K562 (cell line): ENCODE measurements at regions not wholly inside any gene's neighbourhood (a gene's known extent, or its start where the extent isn't known, plus 50 kb on each side); places are given as distances from the start of the nearest gene placed in this dataset.

ENCODE experiments used
- ATAC-seq: fragments of 200-7000 bp; cut with Tn5 transposase; 3 replicates; pipeline ENCODE4 v1.9.1; 2020; ENCODE audit warnings: moderate library complexity
- BruUV-seq: library from RNA; stranded (reverse); fragments of 400-500 nt; replicated peaks from 2 replicates; lab custom pipeline; 2021; lab: Mats Ljungman, UMichigan
- CTCF ChIA-PET: fragments of 300-600 bp; formaldehyde crosslinking; extraction: SDS; loops from one replicate; lab custom pipeline; 2021; ENCODE audit warnings: low intra/inter-chr PET ratio; lab: Yijun Ruan, JAX
- POLR2A ChIA-PET: fragments of 300-600, 350-650 bp; sonication (Branson Sonifier 250); formaldehyde crosslinking; extraction: SDS; loops from one replicate; lab custom pipeline; 2021; ENCODE audit warnings: antibody characterized with exemption, inconsistent platforms; lab: Yijun Ruan, JAX
- DNase-seq, 4 experiments: peaks; one replicate each; pipeline versions ENCODE4 v3.0.0 to v3.0.0-alpha.2; 2011 to 2018; ENCODE audit warnings: low spot score in 3 of 4, mixed read lengths in 3 of 4; ENCODE audit errors: extremely low read depth in 1 of 4
- FAIRE-seq: peaks from 2 replicates; lab custom pipeline; 2011; peaks lifted over from hg19 to GRCh38; lab: Jason Lieb, UNC
- H2AFZ ChIP-seq: 2 replicates; pipeline ENCODE4 v1.6.0; 2011; ENCODE audit warnings: low read depth, low read length, control low read depth, inconsistent platforms
- H3K27ac ChIP-seq: fragments of 200-600 bp; 3 replicates; pipeline ENCODE4 v1.8.0; 2011; ENCODE audit warnings: low read depth, mild to moderate bottlenecking, control low read depth, inconsistent platforms, low read length, moderate library complexity, mixed read lengths; ENCODE audit errors: extremely low read depth
- H3K27me3 ChIP-seq, 2 experiments: fragments of 300-600 bp in 1 of 2; 2 replicates in 1 of 2; 3 replicates in 1 of 2; pipeline versions ENCODE4 v1.6.0 to v1.8.0; 2011; ENCODE audit warnings: inconsistent platforms in 2 of 2, low read length in 2 of 2, mild to moderate bottlenecking in 1 of 2, mixed read lengths in 1 of 2, moderate library complexity in 1 of 2; ENCODE audit not compliant: control insufficient read depth in 2 of 2, insufficient read depth in 2 of 2
- H3K36me3 ChIP-seq: fragments of 300-600 bp; 3 replicates; pipeline ENCODE4 v1.8.0; 2011; ENCODE audit warnings: mild to moderate bottlenecking, low read length, inconsistent platforms; ENCODE audit not compliant: control insufficient read depth, insufficient read depth
- H3K4me1 ChIP-seq, 2 experiments: fragments of 200-600 bp in 1 of 2; replicated peaks in 1 of 2; 2 replicates in 1 of 2; 3 replicates in 1 of 2; pipeline versions ENCODE4 v1.5.1 to v1.8.0; 2011; ENCODE audit warnings: inconsistent platforms in 2 of 2, low read length in 2 of 2, mild to moderate bottlenecking in 1 of 2, mixed read lengths in 1 of 2, moderate library complexity in 1 of 2; ENCODE audit not compliant: control insufficient read depth in 2 of 2, insufficient read depth in 2 of 2
- H3K4me2 ChIP-seq: 2 replicates; pipeline ENCODE4 v1.6.1; 2011; ENCODE audit warnings: low read length, control low read depth, inconsistent platforms, mixed read lengths; ENCODE audit not compliant: insufficient read depth
- H3K4me3 ChIP-seq: fragments of 200-600 bp; sonication (generic), shearing (Covaris generic); 2 replicates; pipeline ENCODE4 v1.5.1; 2016; ENCODE audit warnings: control low read depth, inconsistent platforms
- H3K79me2 ChIP-seq: fragments of 200-600 bp; 3 replicates; pipeline ENCODE4 v1.8.0; 2011; ENCODE audit warnings: low read length, inconsistent platforms; ENCODE audit not compliant: control insufficient read depth, insufficient read depth
- H3K9ac ChIP-seq, 2 experiments: 2 replicates each; pipeline versions ENCODE4 v1.6.0 to v1.6.1; 2011; ENCODE audit warnings: low read depth in 2 of 2, low read length in 2 of 2, control low read depth in 1 of 2, inconsistent platforms in 1 of 2, mild to moderate bottlenecking in 1 of 2, mixed read lengths in 1 of 2; ENCODE audit not compliant: insufficient read depth in 1 of 2
- H3K9me1 ChIP-seq: one replicate; pipeline ENCODE4 v1.6.0; 2011; ENCODE audit warnings: inconsistent platforms, mild to moderate bottlenecking, low read length, moderate library complexity; ENCODE audit not compliant: control insufficient read depth, insufficient read depth
- H3K9me3 ChIP-seq: replicated peaks from 2 replicates; pipeline ENCODE4 v1.5.1; 2011; ENCODE audit warnings: low read depth, low read length, inconsistent platforms; ENCODE audit not compliant: control insufficient read depth, insufficient read depth
- H4K20me1 ChIP-seq: replicated peaks from 2 replicates; pipeline ENCODE4 v1.6.1; 2011; ENCODE audit warnings: low read length, inconsistent platforms, mixed read lengths; ENCODE audit not compliant: control insufficient read depth, insufficient read depth
- CREB1 ChIP-seq, 2 experiments: sonication (generic) in 1 of 2; formaldehyde crosslinking in 1 of 2; IDR thresholded peaks; 2 replicates each; pipeline versions ENCODE4 v1.6.1 to v1.8.0; 2012 to 2022; ENCODE audit warnings: inconsistent platforms in 1 of 2, mild to moderate bottlenecking in 1 of 2, missing genetic modification reagents in 1 of 2, moderate library complexity in 1 of 2
- E4F1 ChIP-seq: fragments of 250-450 bp; sonication (Bioruptor Pico); IDR thresholded peaks from 2 replicates; pipeline ENCODE4 v1.5.0; 2021; ENCODE audit warnings: mild to moderate bottlenecking, borderline replicate concordance
- FOXJ2 ChIP-seq: fragments of 200-800 bp; sonication (Bioruptor generic); IDR thresholded peaks from 2 replicates; pipeline ENCODE4 v1.6.1; 2016; ENCODE audit warnings: missing genetic modification characterization, missing compliant biosample characterization
- NR2C2 ChIP-seq, 2 experiments: fragments of 200-800 bp in 1 of 2; sonication (Bioruptor generic) in 1 of 2; sonication (generic) in 1 of 2; formaldehyde crosslinking in 1 of 2; IDR thresholded peaks; 2 replicates each; pipeline versions ENCODE4 v1.6.1 to v1.8.0; 2016 to 2022; ENCODE audit warnings: mild to moderate bottlenecking in 1 of 2, missing compliant biosample characterization in 1 of 2, missing genetic modification characterization in 1 of 2, missing genetic modification reagents in 1 of 2
- POLR2B ChIP-seq: fragments of 450-650 bp; IDR thresholded peaks from 2 replicates; pipeline ENCODE4 v1.6.1; 2018; ENCODE audit warnings: low read depth; ENCODE audit not compliant: partially characterized antibody
- RCOR1 ChIP-seq, 2 experiments: IDR thresholded peaks; 2 replicates each; pipeline ENCODE4 v1.6.1; 2012; ENCODE audit warnings: low read depth in 2 of 2, low read length in 2 of 2, borderline replicate concordance in 1 of 2, improper control_type of control experiment in 1 of 2
- SIRT6 ChIP-seq: IDR thresholded peaks from one replicate; pipeline ENCODE4 v1.6.1; 2012; ENCODE audit warnings: low read depth, mild to moderate bottlenecking, control low read depth, inconsistent platforms, low read length, moderate library complexity
- STAT5A ChIP-seq: IDR thresholded peaks from 2 replicates; pipeline ENCODE4 v1.6.1; 2012; ENCODE audit warnings: low read length, inconsistent platforms, borderline replicate concordance
- THAP7 ChIP-seq: fragments of 250-450 bp; sonication (Bioruptor Pico); IDR thresholded peaks from 2 replicates; pipeline ENCODE4 v1.5.0; 2021
- ZKSCAN1 ChIP-seq: fragments of 150-350 bp; IDR thresholded peaks from 2 replicates; pipeline ENCODE4 v1.6.1; 2016; ENCODE audit warnings: low read depth, low read length
- ZNF311 ChIP-seq: fragments of 250-450 bp; sonication (Bioruptor Pico); IDR thresholded peaks from 2 replicates; pipeline ENCODE4 v1.4.0; 2020; ENCODE audit warnings: mild to moderate bottlenecking, moderate library complexity
- ZNF384 ChIP-seq: IDR thresholded peaks from 2 replicates; pipeline ENCODE4 v1.6.1; 2012; ENCODE audit warnings: low read depth, low read length, improper control_type of control experiment
- WGBS: fragments of 100-300 bp; shearing (Covaris generic); methylation state at CpG from one replicate; pipeline ENCODE4 v1.1.6; 2016; ENCODE audit warnings: low coverage, mixed read lengths; ENCODE audit not compliant: insufficient coverage; ENCODE audit errors: missing lambda C conversion rate; 5-methylcytosine and 5-hydroxymethylcytosine counted together
- in situ Hi-C: fragments of 300-500 bp; cut with MboI; formaldehyde crosslinking; loops from 4 replicates; pipeline ENCODE4 v1.15.0; 2018; ENCODE audit warnings: inconsistent platforms, mixed read lengths
- intact Hi-C: fragments of 100-400 bp; cut with micrococcal nuclease; formaldehyde crosslinking; loops from 2 replicates; pipeline ENCODE4 v1.14.2; 2022
- TF ChIP-seq, protein P1 (sequence below): fragments of 450-650 bp; IDR thresholded peaks from 2 replicates; pipeline ENCODE4 v1.6.1; 2018; ENCODE audit warnings: mild to moderate bottlenecking, low read depth; ENCODE audit not compliant: partially characterized antibody
- TF ChIP-seq, protein P2 (sequence below): fragments of 450-650 bp; IDR thresholded peaks from 2 replicates; pipeline ENCODE4 v1.6.1; 2017; ENCODE audit warnings: antibody characterized with exemption, mild to moderate bottlenecking

- WGBS: 0% methylated on average over 1 of the region's 1 CpG
- Histone ChIP-seq H3K27ac (no peak overlapping the region), H4K20me1 (no peaks in the 10 kb centered on the region), H3K9me1 (no peaks in the 10 kb centered on the region), H3K9me3 (no peaks in the 10 kb centered on the region), H3K27me3 (no peaks in the 10 kb centered on the region), H2AFZ (no peak overlapping the region), H3K79me2 (no peaks in the 10 kb centered on the region), H3K36me3 (no peaks in the 10 kb centered on the region), H3K4me2 (no peak overlapping the region), H3K4me1 (no peaks in the 10 kb centered on the region), H3K9ac (no peak overlapping the region), H3K4me3 (no peak overlapping the region)
- CTCF ChIA-PET: no interaction called here
- DNase-seq (no peak), ATAC-seq (no peak), FAIRE-seq (no peak)
- intact Hi-C loops (no loop called here), in situ Hi-C loops (no loop called here)
- POLR2A ChIA-PET: no interaction called here
- no TSS peak for BruUV-seq
- TF ChIP-seq ZNF384 (no peak), ZKSCAN1 (no peak), THAP7 (CRISPR knock-in tag) (no peak), SIRT6 (no peak), E4F1 (no peak), CREB1 (IDR thresholded peaks at IDR 0.05) (no peak), CREB1 (CRISPR knock-in tag; IDR thresholded peaks at IDR 0.05) (no peak), NR2C2 (CRISPR knock-in tag; IDR thresholded peaks at IDR 0.05) (no peak), NR2C2 (tag; IDR thresholded peaks at IDR 0.05) (no peak), POLR2B (no peak), ZNF311 (CRISPR knock-in tag) (no peak), STAT5A (no peak), RCOR1 (IDR thresholded peaks at IDR 0.05; ENCODE audit: borderline replicate concordance in 1 of 2, low read depth in 2 of 2, low read length in 2 of 2) (no peak), FOXJ2 (tag) (no peak)
- TF ChIP-seq, protein P1, sequence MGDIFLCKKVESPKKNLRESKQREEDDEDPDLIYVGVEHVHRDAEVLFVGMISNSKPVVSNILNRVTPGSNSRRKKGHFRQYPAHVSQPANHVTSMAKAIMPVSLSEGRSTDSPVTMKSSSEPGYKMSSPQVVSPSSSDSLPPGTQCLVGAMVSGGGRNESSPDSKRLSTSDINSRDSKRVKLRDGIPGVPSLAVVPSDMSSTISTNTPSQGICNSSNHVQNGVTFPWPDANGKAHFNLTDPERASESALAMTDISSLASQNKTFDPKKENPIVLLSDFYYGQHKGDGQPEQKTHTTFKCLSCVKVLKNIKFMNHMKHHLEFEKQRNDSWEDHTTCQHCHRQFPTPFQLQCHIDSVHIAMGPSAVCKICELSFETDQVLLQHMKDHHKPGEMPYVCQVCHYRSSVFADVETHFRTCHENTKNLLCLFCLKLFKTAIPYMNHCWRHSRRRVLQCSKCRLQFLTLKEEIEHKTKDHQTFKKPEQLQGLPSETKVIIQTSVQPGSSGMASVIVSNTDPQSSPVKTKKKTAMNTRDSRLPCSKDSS: no peak
- TF ChIP-seq, protein P2, sequence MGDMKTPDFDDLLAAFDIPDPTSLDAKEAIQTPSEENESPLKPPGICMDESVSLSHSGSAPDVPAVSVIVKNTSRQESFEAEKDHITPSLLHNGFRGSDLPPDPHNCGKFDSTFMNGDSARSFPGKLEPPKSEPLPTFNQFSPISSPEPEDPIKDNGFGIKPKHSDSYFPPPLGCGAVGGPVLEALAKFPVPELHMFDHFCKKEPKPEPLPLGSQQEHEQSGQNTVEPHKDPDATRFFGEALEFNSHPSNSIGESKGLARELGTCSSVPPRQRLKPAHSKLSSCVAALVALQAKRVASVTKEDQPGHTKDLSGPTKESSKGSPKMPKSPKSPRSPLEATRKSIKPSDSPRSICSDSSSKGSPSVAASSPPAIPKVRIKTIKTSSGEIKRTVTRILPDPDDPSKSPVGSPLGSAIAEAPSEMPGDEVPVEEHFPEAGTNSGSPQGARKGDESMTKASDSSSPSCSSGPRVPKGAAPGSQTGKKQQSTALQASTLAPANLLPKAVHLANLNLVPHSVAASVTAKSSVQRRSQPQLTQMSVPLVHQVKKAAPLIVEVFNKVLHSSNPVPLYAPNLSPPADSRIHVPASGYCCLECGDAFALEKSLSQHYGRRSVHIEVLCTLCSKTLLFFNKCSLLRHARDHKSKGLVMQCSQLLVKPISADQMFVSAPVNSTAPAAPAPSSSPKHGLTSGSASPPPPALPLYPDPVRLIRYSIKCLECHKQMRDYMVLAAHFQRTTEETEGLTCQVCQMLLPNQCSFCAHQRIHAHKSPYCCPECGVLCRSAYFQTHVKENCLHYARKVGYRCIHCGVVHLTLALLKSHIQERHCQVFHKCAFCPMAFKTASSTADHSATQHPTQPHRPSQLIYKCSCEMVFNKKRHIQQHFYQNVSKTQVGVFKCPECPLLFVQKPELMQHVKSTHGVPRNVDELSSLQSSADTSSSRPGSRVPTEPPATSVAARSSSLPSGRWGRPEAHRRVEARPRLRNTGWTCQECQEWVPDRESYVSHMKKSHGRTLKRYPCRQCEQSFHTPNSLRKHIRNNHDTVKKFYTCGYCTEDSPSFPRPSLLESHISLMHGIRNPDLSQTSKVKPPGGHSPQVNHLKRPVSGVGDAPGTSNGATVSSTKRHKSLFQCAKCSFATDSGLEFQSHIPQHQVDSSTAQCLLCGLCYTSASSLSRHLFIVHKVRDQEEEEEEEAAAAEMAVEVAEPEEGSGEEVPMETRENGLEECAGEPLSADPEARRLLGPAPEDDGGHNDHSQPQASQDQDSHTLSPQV: no peak
These were observed 155.8 kb upstream of the CT83 start for GRCh38 chrX:116618546-116618945.
